GM18909 (cell line): ENCODE measurements at regions not wholly inside any gene's neighbourhood (a gene's known extent, or its start where the extent isn't known, plus 50 kb on each side); places are given as distances from the start of the nearest gene placed in this dataset.
"Not testable (repeated sequence)": the region's sequence is repeated elsewhere in the genome, so short reads cannot be mapped to it uniquely, and the experiment has no call there.

ENCODE experiments used
- ATAC-seq: cut with Tn5 transposase; IDR thresholded peaks from one replicate; pipeline ENCODE4 v1.9.1; 2021; ENCODE audit warnings: mild to moderate bottlenecking; ENCODE audit not compliant: unreplicated experiment, poor library complexity

GRCh38 chr7:68792351-68792750, 805.9 kb upstream of the AUTS2 start:
- ATAC-seq, result no peak

GRCh38 chr7:68793513-68793912, 804.8 kb upstream of the AUTS2 start:
- ATAC-seq, result no peak

- no peak for ATAC-seq
Observed at GRCh38 chr7:68800316-68800715, 798.0 kb upstream of the AUTS2 start.

GRCh38 chr7:68805159-68805558, 793.1 kb upstream of the AUTS2 start:
- no peak for ATAC-seq

DNA sequence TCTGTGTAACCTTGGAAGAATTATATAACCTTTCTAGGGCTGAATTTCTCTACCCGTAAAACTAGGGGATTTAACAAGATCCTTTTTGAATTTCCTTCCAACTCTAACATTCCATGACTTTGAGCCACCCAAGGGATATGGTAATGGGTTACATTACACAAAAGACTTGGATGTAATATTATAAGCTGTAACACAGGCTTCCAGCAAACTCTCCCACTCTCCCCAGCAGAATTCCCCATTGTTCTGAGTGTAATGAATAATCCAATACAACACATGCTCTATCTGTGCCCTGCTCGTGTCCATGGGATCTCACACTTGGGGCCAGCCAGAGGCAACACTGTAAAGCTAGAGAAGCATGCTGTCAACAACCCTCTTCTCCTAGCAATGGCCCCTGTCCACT, 790.6 kb upstream of the AUTS2 start:
- no peak for ATAC-seq

- no peak for ATAC-seq
Observed at GRCh38 chr7:68813551-68814080, 784.7 kb upstream of the AUTS2 start.

GRCh38 chr7:68816491-68816890, 781.8 kb upstream of the AUTS2 start:
- no peak for ATAC-seq

- ATAC-seq, result no peak
Observed at GRCh38 chr7:68820321-68820720, 778.0 kb upstream of the AUTS2 start.

DNA sequence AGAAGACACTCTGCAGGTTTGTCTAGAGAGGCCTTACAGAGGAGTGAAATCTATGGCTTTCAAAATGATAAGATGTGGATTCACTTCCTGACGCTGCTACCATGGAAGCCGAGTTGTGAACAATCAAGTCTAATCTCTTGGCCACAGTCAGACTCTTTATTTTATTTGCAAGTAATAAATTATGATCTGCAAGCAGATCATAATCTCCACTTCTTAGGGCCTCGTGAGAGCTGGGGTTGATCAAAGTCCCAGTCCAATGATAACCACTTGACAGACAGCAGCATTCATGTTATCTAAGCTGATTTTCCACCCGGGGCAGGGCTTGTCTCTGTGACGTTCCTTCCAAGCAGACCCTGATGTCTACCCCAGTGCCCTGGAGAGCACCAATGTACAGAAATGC, 776.4 kb upstream of the AUTS2 start:
- ATAC-seq, result no peak

DNA sequence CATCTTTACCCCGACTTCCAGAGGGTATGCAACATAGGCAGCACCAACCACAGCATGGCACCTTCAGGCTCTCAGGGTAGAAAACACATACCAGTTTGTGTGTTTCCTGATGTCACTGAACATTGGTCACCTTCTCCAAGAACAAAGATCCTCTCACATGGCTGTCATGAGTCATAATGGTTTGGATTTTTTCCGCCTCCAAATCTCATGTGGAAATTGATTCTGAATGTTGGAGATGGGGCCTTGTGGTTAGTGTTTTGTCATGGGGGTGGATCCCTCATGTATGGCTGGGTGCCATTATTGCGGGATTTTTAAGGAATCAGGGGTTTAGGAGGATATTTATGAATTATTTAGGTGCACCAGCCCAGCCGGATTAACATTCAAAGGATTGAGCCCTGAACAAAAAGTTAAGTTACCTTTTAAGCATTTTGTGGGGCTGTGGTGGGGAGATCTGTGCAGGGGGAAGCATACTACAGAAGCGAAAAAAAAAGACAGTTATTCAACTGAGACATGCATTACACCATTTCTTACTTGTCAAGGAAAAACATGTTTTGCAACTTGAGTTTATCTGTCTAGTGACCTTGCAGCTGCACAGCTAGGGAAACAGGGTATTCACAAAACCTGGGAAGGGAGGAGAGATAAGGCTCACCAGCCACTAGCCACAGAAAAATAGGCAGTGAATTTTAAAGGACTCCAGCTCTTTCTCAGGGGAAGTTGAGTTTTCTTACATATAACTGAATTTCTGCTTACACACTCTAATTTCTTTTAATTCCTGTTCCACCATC, 774.1 kb upstream of the AUTS2 start:
- no peak for ATAC-seq

- ATAC-seq, result no peak
Observed at GRCh38 chr7:68828575-68828974, 769.7 kb upstream of the AUTS2 start.

DNA sequence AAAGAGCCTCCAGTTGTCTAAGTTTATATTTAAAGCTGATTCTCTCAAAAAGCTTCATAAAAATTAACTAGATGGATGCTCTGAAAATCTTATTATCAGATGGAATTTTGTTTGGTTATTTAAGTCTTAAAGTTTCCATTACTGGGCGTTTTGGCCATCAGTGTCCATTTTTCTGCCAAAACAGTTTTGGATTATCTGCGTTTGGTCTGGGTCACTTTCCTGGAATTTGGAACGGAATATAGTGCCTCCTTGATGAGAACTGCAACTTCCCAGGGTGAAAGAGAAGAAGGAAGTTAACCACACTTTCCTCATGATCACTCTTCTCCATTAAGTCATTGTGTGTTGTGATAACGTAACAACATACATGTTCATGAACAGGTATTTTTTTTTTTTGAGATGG, 764.9 kb upstream of the AUTS2 start:
- ATAC-seq, result no peak

DNA sequence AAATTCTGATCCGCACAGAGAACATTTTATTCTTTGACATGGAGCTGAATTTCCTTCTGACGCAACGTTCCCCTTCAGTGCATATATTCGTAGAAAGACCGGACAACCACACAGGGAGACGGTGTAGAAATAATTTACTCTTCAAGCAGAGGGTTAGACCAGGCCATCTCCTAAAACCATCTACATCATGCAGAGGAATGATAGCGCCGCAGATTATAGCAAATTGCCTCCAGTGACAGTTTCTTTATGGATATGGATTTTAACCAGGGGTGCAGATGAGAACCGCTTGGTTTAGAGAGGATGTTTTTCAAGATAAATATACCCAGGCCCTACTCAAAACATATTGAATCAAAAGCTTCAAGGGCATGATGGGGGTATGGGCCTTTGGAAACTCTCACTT, 759.3 kb upstream of the AUTS2 start:
- no peak for ATAC-seq

GRCh38 chr7:68840991-68841390, 757.3 kb upstream of the AUTS2 start:
- no peak for ATAC-seq

DNA sequence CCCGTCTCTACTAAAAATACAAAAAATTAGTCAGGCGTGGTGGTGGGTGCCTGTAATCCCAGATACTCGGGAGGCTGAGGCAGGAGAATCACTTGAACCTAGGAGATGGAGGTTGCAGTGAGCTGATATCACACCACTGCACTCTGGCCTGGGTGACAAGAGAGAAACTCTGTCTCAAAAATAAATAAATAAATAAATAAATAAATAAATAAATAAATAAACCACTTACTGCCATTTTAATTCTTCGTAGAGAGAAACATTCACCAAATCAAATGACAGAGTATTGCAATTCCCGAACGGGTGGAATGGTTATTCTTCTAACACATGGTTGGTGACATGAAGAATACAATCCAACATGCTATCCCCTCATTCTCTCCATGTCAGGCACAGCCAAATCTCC, 754.3 kb upstream of the AUTS2 start:
- not testable (repeated sequence) for ATAC-seq

- ATAC-seq, result no peak
Observed at GRCh38 chr7:68846811-68847325, 751.4 kb upstream of the AUTS2 start.

DNA sequence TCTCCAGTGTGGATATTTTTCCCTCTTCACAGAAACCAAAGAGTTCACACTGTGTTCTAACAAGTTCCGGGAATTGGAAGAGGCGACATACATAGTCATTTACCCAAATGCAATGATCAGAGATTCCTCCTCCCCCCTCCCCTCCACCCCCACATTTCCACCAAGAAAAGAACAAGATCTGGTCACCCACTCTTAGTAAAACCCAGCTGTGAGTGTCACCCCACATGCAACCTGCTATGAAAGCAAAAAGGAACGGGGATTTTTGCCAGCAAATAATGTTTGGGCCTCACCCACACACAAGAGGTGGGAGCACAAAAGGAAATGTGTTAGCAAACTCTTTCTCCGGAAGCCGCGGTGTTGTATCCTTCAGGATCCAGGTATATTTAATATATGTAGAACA, 745.0 kb upstream of the AUTS2 start:
- ATAC-seq, result no peak

DNA sequence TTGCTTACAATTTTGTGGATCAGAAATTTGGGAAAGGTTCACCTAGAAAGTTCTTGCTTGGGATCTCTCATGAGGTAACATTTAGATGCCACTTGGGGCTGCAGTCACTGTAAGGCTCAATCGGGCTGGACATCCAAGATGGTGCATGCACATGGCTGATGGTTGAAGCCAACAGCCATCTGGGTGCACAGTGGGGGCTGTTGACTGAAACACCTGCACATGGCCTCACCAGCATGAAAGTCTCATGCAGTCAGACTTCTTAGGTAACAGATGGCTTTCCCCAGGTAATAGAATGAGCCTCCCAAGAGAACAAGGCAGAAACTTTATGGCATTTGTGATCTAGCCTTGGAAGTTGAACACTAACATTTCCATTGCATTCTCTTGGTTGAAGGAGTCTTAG, 740.7 kb upstream of the AUTS2 start:
- ATAC-seq, result no peak

GRCh38 chr7:68858497-68858896, 739.8 kb upstream of the AUTS2 start:
- no peak for ATAC-seq

DNA sequence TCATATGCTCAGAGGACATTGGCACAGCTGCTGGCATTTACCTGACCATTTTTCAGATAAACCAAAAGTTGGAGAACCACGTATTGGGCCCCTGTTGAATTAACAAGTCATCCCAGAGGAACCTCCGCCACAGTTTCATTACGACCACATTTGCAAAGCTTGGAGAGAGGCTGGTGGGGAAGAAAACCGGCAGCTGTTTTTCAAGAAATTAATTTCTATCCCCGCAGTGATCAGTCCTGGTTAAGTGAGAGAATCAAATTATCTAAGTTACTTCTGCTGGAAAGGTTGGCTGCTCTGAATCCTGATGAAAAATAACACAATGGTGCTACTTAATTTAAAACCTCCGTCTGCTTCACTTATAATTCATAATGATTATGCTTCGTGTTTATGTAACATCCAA, 737.1 kb upstream of the AUTS2 start:
- ATAC-seq, result no peak

DNA sequence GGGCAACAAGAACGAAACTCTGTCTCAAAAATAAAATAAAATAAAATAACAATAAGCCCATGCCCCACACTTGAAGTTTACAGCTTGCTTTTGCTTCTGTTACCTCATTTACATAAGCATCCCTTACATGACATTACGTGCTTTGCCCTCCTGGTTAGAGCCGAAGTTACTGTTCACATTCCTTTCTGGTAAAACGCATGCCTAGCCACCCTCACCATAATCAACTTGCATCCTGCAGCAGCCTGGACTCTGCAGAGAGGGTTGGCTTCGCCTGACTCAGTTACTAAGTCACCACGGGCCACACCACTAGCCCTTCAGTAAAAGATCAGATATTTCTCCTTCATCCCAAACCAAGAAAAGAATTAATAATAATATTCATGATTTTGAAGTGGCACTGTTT, 736.0 kb upstream of the AUTS2 start:
- ATAC-seq, result no peak

DNA sequence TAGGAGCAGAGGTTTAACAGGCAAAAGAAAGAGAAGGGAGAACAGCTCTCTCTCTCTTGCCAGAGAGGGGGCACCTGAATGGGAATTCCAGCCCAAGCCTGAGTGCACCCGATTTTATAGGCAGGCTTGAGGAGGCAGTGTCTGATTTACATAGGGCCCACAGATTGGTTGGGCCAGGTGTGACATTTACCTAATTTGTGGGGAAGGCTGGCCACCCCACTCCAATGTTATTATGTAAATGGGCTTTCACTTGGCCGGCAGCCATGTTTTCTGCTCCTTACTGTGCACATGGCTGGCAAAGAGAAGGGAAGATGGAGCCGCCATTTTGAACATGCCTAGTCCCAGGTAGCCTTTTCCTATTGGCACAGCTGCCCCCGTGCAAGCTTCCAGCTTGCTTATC, 735.5 kb upstream of the AUTS2 start:
- ATAC-seq, result no peak
